ENCODE measurements at regions not wholly inside any gene's neighbourhood (a gene's known extent, or its start where the extent isn't known, plus 50 kb on each side); places are given as distances from the start of the nearest gene placed in this dataset.
A peak's percentile ranks its signal among the peaks of the same experiment; 100 is the strongest.

DNA sequence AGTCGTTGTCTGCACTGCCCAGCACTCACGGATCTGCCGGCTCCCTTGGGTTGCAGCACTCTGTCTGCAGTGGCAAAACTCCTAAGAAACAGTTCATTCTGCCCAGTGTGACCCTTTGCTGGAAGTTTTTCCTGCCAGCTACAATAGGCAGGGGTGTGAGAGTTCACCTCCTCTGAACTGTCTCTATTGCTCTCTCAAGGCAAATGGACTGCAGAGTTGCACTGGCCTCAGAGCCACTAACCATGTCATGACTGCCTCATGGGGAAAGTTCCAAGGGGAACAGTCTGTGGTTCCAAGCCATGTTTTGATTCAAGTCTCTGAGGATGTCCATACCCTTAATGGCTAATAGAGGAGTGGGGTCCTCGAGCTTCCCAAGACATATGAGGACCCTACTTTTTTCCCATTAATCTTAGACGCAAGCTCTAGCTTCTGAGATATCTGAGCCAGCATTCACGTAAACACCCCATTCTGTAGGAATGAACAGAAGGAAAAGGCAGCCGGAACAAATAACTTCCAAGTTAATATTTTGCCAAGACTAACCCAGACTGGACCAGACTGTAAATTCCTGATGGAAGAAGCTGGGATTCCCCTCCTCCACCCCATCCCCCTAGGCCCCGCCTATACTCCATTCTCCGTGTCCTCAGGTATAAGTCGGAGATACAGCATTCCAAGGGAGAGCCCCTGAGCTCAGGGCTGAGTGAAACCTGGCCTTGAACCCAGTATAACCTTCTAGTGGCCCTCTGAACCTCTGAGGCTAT lies 93.8 kb upstream of the AKT3 start:
- DNase-seq, result no peak

DNA sequence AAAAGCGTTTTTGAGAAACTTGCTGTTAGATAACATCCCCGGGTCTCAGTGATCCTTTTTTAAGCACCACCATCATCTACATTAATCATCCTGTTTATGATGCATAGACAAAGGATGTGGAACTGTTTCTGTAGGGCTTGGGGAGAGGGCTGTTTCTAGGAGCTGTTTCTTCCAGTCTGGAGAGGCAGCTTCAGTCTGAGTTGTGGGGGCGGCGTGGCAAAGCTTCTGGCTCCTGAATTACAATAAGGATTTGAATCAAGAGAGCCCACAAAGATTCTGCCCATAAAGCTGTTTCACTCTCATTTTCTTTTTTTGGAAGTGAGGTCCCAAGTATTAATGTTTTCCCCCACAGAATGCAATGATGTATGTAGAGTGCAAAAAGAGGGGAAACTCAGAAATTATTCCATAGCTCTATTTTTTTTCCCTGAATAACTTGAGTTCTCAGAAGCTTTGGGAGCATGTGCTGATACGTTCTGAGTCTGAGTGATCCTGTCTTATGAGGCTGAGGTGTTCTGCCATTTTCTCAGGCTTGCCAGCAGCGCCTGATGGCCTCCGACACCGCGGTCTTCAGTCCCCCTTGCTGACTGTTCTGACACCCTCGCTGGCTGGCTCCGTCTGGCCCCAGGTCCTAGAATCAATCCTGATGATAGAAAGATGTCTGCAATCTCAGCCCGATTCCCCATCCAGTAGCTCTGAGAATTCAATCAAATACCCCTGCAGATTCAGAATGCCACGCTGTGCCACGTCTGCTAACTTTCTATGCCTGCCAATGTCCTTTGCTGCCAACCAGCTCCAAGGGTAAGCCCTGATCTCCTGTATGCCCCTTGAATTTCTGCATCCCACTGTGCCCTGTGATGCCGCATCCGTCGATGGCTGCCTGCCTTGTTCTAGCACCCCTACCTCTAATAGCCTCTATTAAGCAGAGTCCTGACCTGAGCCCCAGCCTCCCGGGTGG lies 92.4 kb upstream of the AKT3 start:
- DNase-seq, result no peak

DNA sequence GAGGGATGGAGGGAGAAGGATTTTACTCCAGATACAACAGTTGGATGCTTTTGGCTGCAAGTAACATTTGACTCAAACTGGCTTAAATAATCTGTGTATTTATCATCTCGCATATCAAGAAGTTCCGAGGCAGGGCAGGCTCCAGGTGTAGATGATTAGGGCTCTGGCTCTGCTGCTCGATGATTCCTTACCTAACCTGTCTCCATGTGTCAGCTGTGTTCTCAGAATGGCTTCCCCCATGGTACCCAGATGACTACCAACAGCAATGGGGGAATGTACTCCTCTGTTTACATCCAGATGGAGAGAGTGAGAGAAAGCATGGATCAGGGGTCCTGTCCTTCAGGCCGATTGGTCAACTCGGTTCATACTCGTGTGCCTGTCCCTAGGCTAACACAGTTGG lies 90.4 kb upstream of the AKT3 start:
- no peak for DNase-seq

DNA sequence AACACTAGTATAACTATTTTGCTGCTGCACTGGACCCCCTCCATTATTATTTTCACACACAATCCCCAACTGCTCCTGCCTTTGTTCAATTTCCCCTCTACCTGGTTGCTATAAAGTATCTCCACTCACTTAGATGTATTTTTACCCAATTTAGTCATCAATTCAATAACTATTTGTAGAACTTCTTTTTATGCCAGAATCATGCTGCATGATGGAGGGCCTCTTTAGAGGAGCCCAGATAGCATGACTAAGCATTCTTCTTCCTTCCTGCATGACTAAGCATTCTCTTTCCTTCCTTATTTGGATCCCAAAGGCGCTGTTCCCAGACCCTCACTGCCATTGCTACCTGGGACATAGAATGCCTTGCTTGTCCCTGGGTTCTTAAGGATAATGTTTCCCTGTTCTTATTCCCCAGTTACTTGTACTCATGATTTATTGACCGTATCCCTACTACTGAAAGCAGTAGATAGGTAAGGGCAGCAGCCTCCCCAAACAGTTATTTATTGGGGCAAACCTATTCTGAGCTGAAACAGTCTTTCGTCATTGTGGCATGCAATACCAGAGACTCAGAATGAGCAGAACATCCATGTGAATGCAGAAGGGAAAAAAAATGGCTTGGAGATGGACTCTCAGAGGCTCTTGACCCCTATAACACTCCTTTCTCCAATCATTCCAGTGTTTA lies 89.3 kb upstream of the AKT3 start:
- DNase-seq, result no peak

DNA sequence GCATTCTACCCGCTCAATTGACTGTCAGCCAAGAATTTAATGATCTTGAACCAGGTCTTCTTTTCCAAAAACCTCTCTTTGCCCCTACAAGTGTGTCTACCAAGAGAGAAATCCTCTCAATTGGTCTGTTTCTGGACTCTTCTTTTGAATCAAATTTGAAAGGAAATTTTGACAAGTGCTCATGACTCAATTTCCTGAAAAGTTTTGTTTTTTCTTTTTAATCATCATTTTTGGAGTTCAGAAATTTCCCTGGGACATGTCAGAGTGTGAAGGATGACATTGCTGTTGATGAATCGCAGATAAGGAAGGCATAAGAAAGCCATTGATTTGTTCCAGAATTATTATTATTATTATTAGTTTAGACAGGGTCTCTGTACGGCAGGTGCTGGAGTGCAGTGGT lies 88.2 kb upstream of the AKT3 start:
- DNase-seq, result no peak

DNA sequence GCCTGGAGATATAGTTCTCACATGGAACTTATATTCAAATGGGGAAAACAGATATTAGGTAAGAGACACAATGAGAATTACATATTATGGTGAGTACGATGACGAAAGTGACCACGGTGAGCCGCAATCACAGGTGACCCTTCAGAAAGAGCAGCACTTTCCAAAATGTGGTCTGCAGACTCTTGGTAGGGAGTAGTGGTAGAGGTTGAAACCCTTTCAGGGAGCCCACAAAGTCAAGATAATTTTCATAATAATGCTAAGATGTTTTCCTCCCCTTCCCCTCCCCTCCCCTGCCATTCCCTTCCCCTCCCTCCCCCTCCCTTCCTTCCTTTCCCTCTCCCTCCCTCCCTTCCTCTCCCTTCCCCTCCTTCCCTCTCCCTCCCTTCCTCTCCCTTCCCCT lies 83.5 kb upstream of the AKT3 start:
- no peak for DNase-seq

DNA sequence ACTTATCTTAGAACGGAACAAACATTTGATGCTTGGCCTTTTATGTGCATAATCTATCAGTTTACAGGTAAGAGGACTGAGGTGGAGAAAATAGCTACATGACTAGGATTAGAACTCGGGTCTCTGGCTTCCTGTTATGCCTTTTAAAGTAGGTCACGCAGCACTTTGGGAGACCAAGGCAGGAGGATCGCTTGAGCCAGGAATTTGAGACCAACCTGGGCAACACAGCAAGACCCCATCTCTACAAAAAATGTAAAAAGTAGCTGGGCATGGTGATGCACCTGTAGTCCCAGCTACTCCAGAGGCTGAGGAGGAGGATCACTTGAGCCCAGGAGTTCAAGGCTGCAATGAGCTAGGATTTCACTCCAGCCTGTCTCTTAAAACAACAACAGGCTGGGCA lies 81.9 kb upstream of the AKT3 start:
- no peak for DNase-seq

DNA sequence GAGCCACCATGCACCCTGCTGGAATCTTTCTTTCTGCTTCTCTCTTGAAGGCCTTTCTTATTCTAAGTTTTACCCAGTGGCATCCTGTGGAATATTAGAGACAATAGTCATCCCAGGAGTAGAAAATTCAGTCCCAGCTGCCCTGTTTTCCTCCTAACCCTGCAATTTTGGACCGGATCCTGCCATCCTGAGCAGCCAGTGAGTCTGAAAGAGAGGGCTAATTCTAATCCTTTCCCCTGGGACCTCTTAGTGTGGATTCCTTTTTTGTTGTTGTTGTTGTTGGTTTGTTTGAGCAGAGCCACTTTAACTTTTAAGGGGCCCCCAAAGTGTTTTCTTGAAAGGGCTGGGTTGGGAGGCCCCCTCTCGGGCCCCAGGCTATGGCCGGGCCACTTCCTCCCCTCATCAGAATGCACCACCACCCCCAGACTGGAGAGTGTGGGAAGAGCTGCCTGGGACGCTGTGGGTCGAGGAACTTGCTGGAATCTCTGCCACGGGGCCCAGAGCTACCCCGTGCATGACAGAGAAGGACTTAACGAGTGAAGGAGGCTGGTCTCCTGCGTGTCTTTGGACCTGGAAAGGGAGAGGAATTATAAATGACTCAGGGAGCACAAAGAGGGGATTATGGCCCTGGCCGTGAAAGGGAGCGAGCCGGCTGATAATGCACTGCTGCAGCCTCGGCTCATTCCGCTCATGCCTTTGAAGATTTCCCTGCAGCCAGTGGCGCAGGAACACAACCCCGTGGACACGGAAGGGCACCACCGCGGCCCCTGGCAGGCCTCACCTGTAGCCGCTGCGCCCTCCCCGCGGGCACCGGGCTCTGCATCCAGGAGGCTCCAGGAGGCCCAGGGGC lies 81.0 kb upstream of the AKT3 start:
- no peak for DNase-seq

DNA sequence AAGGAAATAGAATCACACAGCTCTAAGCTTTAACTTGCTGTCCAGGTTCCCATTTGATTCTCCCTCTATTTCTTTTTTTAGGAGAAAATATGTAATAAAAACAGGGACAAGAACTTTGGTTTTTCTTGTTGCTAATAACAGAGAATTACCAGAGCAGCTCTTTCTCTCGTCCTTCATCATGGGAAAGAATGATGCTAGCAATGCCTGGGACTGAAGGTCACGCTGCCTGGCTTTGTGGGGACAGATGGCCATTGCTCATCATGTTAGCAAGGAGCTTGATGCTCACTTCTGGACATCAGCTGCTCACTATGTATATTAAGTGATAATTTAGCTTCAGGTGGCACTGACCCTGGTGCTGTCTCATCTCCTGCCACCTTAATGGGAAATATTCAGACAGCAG lies 77.3 kb upstream of the AKT3 start:
- no peak for DNase-seq

DNA sequence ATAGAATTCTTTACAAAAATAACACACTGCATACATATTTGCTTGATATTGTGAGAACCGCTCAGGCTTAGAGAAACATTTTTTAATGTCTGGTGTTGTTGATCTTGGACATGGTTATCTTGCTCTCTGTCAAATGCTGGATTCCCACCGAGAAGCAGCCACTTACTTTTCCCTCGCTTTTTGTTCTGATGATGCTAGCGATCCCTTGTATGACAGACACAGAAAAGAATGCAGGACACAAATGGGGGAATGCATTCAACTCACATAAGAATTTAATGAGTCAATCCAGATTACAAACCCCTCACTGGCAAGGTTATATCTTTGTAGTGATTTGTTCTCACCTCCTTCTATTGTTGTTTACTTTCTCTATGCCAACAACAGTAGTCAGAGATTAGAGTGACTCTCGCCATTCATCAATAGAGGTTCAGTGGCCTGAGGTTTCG lies 76.8 kb upstream of the AKT3 start:
- no peak for DNase-seq

DNA sequence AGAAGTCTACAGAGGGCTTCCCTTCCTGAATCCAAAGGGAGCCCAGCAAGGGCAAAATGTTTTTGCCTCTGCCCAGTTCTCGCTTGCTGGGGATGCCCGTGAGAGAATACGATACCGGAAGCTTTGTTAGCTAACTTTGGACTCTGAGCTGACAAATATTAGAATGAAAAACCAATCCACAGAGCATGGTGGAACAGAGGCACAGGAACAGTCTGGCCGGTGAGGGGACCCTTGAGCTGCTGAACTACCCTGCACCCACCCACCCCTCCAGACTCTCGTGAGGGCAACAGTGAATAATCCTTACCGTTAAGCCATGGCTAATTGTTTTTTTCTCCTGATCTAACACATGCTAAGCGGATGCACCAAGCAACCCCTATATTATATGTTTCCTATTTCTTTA lies 76.3 kb upstream of the AKT3 start:
- no peak for DNase-seq

DNA sequence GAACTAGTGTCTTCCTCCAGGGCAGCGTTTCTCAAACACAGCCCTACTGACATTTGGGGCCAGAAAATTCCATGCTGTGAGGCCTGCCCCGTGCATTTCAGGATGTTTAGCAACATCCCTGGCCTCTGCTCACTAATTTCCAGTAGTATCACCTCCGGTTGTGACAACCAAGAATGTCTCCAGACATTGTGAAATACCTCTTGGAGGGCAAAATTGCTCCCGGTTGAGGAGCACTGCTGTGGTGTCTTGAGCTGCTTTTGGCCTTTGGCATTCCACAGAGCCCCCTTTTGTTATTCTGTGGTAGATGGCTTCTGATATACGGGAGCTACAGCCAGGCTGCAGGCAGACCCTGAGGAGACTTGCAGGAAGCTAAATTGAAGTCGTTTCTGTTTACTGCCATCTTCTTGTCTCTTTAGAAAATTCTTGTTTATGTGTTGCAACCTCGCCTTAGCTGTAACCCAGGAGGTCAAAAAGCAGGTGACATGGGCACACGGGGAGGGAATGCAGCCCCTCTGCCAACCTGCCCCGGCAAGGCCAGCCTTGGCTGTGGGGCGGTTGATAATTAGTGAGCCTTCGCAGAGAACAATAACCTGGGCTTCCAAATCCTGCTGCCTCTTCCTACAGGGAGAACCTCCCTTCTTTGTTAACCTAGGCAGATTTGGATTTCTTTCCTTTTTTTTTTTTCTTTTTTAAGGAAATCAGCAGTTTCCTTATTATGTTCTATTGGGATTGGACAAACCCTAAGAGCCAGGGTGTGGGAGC lies 74.7 kb upstream of the AKT3 start:
- DNase-seq, result no peak

DNA sequence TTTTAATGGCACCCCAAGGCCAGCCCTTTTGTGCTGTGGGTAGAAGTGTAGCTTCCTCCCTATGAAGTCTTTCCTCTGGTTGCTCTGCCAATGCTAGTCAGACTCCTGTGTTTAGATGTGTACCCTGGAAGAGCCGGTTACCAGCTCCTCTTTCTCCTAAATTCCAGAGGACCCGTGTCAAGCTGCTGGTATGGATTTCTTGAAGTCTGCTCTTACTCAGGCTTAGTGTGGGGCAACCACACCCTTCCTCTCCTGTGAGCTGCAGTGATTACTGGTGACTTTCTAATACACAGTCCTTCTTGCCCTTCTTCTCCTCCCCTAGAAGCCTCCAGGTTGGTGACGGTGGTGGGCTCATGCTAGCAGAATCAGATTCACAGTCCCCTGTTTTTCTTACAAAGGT lies 74.1 kb upstream of the AKT3 start:
- no peak for DNase-seq

DNA sequence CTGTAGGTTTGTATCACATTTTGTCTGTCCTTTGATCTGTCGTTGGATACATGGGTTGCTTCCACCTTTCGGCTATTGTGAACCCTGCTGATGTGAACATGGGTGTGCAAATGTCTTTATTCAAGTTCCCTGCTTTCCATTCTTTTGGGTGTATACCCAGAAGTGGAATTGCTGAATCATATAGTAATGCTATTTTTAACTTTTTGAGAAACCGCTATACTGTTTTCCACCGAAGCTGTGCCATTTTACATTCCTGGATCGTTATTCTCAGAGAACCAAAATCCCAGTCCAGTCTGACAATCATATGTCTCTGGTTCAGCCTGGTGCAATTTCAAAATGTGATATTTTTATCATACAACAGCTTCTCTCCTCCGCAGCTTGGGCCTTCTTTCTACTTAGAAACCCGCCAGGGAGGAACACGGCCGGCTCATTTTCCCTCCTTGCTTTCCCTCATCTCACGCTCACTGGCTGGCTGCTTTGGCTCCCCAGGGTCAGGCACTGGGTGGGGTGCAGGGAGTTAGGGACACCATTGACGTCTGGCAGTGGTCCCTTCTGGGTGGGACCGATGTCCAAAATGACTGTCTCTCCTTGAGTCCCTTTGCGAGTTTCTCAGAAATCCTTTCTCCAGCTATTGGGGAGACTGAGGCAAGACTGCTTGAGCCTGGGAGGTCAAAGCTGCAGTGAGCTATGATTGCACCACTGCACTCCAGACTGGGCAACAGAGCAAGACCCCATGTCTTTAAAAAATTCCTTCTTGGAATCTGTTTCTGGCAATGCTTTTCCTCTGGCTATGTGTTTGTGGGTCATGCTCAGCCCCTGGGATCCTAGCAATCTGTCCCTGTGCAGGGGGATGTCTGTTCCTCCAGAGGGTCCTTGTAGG lies 73.5 kb upstream of the AKT3 start:
- DNase-seq, result no peak

DNA sequence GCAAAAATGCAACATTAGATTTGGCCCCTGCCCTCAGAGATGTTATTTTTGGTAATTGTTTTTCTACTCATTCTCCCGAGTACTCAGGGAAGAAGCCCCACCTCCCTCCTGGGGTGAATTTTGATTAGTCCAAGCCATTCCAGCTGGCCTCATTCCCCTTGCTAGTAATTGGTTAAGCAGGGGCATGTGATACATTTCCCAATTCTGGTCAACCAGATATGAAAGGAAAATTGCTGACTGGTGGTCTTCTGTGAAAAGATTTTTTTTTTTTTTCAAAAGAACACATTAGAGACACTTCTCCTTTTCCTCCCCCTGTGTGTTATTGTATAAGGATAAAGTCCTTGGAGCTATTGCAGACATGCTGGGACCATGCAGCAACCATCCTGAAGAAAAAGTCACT lies 71.1 kb upstream of the AKT3 start:
- no peak for DNase-seq

DNA sequence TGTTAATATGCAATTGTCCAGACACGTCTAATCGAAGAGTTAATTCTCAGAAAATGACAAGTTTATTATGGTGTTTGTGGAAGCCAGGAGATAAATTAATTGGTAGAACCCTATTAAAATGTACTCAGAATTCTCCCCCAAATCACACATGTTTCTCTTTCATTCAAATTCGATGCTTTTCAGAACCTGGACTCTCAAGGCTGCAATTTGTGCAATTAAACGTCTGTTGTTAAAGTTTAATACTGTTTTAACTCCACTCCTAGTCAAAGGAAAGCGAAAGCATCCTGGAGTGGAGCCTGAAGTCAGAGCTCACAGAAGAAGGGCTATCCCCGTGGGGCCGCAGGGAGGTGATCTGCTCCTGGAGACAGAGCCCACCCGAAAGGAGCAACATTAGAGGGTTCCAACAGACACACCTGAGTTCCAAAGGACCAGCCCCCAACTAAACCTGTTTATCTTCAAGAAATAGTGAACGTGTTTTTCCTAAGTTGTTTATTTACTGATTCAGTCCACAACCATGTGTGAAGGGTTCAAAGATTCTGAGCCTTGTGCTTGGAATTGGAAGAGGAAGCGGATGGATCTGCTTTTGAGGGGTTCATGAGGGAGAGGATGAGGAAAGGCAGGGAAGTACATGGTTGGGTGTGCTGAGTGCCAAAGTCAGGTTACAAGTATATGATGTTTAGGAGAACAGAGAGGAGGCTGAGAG lies 68.0 kb upstream of the AKT3 start:
- peak; percentile 4 for DNase-seq

DNA sequence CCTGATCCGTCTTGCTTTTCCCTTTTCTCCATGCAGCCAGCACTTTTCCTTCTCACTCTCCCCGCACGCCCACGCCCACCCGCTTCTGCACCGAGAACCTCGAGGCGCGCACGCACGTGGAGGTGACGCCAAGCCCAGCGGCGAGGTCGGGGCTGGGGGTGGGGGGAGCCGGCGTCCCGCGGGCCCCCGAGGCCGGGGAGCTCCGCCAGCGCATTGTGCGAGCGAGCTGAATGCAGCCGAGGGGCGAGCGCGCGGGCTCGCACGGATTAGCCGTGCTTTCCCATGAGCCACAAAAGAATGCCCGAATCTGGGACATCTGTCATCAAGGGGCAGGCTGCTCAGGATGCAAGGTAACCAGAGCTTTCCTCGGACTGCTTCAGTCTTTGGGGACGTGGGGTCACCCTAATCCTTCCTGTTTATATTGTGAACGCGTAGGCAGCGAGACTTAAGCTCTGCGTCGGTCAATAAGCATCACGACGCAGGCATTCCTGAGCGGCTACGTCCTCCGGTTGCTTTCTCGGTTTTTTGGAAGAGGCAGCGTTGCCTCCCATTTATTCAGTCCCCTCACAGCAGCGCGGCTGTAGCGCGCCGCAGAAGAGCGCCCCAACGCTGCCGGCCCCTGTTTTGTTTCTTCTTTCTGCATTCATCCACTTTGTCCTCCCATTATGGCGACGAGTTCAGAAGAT lies 67.3 kb upstream of the AKT3 start:
- DNase-seq, result peak; percentile 4

DNA sequence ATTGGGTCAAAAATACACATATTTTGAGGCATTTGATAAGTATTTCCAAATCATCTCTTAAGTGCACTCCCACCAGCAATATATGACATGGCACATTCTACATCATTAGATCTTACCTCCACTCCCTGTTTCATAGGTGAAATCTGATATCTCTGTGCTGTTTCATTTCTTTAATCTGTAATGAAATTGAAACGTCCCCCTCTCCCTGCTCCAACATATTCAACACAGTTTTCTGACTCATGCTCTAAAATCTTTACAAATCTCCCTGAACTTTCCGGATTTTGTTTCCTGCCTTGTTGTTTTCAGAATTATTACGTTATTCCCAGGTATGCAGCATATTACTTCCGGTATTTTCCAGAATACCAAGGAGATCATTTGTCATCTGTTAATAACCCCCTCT lies 66.1 kb upstream of the AKT3 start:
- DNase-seq, result no peak

DNA sequence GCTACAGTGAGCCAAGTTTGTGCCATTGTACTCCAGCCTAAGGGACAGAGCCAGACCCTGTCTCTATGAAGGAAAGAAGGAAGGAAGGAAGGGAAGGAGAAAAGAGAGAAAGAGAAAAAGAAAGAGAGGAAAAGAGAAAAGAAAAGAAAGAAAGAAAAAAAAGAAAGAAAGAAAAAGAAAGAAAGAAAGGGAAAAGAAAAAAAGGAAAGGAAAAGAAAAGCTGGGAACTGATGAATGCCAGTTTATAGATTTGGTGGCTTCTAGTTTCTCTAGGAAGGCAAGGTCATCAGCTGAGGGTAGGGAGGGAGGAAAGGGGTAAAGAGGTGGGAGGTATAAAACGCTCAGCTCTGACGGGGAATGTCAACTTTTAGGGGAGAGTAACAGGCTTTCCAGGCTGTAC lies 62.3 kb upstream of the AKT3 start:
- no peak for DNase-seq

DNA sequence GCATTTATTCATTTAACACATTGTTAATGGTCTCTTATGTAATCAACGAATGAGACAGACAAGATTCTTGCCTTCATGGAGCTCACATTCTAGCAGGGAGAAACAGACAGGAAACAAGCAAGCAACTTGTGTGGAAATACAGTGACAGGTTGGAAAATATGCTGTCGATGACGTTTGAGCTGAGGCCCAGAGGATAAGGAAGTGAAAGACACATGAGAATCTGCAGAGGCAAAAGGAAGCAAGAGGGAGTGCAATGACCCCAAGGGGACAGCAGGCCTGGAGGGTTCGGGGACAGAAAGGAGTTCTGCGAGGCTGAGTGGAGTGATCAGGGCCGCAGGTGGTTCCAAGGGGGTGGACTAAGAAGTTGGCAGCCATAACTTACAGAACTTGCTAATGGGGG lies 60.6 kb upstream of the AKT3 start:
- DNase-seq, result no peak

All from CD4-positive, alpha-beta T cell treated with Interleukin-21 for 1 hour (primary cell).